ENCODE measurements at regions not wholly inside any gene's neighbourhood (a gene's known extent, or its start where the extent isn't known, plus 50 kb on each side); places are given as distances from the start of the nearest gene placed in this dataset.

DNA sequence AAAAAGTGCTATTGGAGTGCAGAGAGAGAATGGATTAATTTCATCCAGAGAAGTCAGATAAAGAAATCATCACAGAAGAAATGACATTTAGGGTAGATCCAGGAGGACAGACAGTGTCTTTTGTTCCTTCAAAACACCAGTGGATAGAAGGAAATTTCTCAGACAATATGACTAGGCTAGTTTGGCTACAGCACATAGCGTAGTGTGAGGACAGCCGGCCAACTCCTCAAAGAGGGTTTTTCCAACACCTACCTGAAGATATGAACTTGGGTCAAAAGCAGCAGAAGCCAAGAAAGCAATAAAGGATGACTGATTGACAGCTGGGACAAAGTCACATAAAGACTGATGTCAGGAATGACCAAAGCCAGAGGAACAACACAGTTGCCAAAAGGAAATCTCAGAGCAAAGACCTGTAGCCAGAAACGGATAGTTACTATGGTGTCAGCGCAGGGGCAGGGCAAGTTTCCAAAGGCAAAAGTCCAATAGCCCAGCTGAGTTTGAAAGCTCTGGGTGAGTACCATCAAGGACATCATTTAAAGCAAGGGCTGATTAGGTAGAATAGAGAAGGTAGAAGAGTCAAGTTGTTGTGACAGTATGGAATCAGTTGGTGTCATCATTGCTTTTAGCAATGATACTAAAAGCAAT, 58.7 kb upstream of the PDE3A start:
- no peak for ATAC-seq
- Mint-ChIP-seq H3K4me1 (peaks cover 4% of the 10 kb centered on the region; the same call in 1 of the 2 replicates), H3K36me3 (peaks cover 22% of the 10 kb centered on the region), H3K27me3 (ENCODE audit: low read depth) (no peaks in the 10 kb centered on the region; the same call in 1 of the 2 replicates), H3K4me3 (no peak overlapping the region), H3K9me3 (peaks cover 36% of the 10 kb centered on the region), H3K27ac (no peak overlapping the region)
- TF ChIP-seq ZNF281 (CRISPR knock-in tag; IDR thresholded peaks at IDR 0.05), result no peak
- no peak for TF ChIP-seq CBFB (CRISPR knock-in tag; IDR thresholded peaks at IDR 0.05; ENCODE audit: low read depth)
- TF ChIP-seq SMAD4 (CRISPR knock-in tag; IDR thresholded peaks at IDR 0.05), result no peak
- TF ChIP-seq, protein P1, sequence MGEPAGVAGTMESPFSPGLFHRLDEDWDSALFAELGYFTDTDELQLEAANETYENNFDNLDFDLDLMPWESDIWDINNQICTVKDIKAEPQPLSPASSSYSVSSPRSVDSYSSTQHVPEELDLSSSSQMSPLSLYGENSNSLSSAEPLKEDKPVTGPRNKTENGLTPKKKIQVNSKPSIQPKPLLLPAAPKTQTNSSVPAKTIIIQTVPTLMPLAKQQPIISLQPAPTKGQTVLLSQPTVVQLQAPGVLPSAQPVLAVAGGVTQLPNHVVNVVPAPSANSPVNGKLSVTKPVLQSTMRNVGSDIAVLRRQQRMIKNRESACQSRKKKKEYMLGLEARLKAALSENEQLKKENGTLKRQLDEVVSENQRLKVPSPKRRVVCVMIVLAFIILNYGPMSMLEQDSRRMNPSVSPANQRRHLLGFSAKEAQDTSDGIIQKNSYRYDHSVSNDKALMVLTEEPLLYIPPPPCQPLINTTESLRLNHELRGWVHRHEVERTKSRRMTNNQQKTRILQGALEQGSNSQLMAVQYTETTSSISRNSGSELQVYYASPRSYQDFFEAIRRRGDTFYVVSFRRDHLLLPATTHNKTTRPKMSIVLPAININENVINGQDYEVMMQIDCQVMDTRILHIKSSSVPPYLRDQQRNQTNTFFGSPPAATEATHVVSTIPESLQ (CRISPR knock-in tag; IDR thresholded peaks at IDR 0.05), result no peak
- TF ChIP-seq EMX1 (CRISPR knock-in tag; IDR thresholded peaks at IDR 0.05), result no peak
- TF ChIP-seq ZNF423 (CRISPR knock-in tag; IDR thresholded peaks at IDR 0.05), result no peak
- ChIA-PET POLR2A (no interaction called here), CTCF (no interaction called here)
- DNase-seq (ENCODE audit: low spot score), result no peak

- TF ChIP-seq, protein P1 (CRISPR knock-in tag; IDR thresholded peaks at IDR 0.05), result no peak
- no peak for TF ChIP-seq PRRX2 (CRISPR knock-in tag; IDR thresholded peaks at IDR 0.05)
- Mint-ChIP-seq H3K4me3 (no peak overlapping the region), H3K27me3 (ENCODE audit: low read depth) (no peaks in the 10 kb centered on the region; the same call in 1 of the 2 replicates), H3K9me3 (peaks cover 6% of the 10 kb centered on the region), H3K4me1 (peaks cover 13% of the 10 kb centered on the region), H3K36me3 (no peaks in the 10 kb centered on the region), H3K27ac (no peak overlapping the region)
- POLR2A ChIA-PET, result no interaction called here
- ATAC-seq (no peak), DNase-seq (ENCODE audit: low spot score) (no peak)
- CTCF ChIA-PET, result interaction anchor here (0.9 kb wide), 1 partner anchor 36 kb away, joined by 5 read pairs; no protein-coding TSS in a partner anchor
Observed at GRCh38 chr12:20314328-20314727, 54.0 kb upstream of the PDE3A start.

- POLR2A ChIA-PET, result no interaction called here
- CTCF ChIA-PET, result no interaction called here
Observed at GRCh38 chr12:20317554-20317953, 50.8 kb upstream of the PDE3A start.

More at GRCh38 chr12:20317554-20317953, 50.8 kb upstream of the PDE3A start:
- H3K9me3 Mint-ChIP-seq, result peaks cover 6% of the 10 kb centered on the region
- no peaks in the 10 kb centered on the region for H3K36me3 Mint-ChIP-seq
- peaks cover 28% of the 10 kb centered on the region for H3K4me1 Mint-ChIP-seq
- H3K27ac Mint-ChIP-seq, result no peak overlapping the region
- TF ChIP-seq STAT6 (CRISPR knock-in tag; conservative IDR thresholded peaks at IDR 0.05; ENCODE audit: low read depth) (no peak), MAX (CRISPR knock-in tag; IDR thresholded peaks at IDR 0.05) (no peak), CREB1 (CRISPR knock-in tag; IDR thresholded peaks at IDR 0.05) (no peak), RORB (CRISPR knock-in tag; IDR thresholded peaks at IDR 0.05) (no peak), JUN (CRISPR knock-in tag; IDR thresholded peaks at IDR 0.05) (no peak), ZNF416 (CRISPR knock-in tag; IDR thresholded peaks at IDR 0.05) (no peak)
- no peak overlapping the region for H3K4me3 Mint-ChIP-seq
- H3K27me3 Mint-ChIP-seq (ENCODE audit: low read depth), result no peaks in the 10 kb centered on the region
- DNase-seq (ENCODE audit: low spot score) (no peak), ATAC-seq (no peak)
